Middle frontal gyrus (tissue), 1 donor: ENCODE measurements at regions not wholly inside any gene's neighbourhood (a gene's known extent, or its start where the extent isn't known, plus 50 kb on each side); places are given as distances from the start of the nearest gene placed in this dataset.

Source experiments
- DNase-seq: peaks from one replicate; pipeline ENCODE4 v3.0.0-alpha.2; 2015; ENCODE audit warnings: low spot score; ENCODE audit errors: extremely low spot score

GRCh38 chr12:27382924-27383323 is 50.3 kb downstream of the BMAL2 start:
- DNase-seq: no peak

- no peak for DNase-seq
Measured at GRCh38 chr12:27383429-27384260, 51.0 kb downstream of the BMAL2 start.

GRCh38 chr12:27384261-27384590 is 51.6 kb downstream of the BMAL2 start:
- no peak for DNase-seq

DNA sequence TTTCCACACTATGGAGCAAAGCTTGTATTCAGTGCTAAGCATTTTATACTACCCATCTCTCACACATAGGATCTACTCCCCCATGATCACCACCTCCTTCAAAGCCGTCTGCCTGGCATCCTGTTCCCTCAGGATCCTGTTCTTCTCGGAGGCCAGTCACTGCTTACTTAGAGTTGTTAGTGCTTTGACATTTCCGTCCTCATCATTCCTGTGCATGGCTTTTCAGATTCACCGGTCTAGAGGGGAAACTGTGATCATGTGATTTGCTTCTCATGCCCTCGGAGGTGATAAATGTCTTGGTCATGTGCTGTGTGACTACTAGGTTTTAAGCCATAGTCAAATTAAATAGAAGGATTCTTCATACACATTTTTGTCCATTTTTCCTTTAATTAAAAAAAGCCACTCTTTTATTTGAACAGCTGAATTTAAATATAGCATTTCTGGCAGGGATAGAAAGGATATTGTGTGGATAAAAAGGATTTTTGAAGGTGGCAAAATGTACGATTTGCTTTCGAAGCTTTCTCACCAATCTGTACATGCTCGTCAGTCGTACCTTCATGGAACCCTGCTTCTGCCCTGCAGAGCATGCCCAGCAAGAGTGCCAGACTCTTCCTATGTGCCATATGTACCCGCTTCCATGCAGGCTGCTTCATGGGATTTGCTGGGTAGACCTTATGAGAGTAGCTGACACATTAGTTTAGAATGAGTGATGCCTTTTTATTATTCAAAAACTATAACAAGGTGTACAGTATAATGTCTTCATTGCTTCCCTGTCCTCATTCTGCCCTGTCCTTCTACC is 53.3 kb downstream of the BMAL2 start:
- no peak for DNase-seq

DNA sequence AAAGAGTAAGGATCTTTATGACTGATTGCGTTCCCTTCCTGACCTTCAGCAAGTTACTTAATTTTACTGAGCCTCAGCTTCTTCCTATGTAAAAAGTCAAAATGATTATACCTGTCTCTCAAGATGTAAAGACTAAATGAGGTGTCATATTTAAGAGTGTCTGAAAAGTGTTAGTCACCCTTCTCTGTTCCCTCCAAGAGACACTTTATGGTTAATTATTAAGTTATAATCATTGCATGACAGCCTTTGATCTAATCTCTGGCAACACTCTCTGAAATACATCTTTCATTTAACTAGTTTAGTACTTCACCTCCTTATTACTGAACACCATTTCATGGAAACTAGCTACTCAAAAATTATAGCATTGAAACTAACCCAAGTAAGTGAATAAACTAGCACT is 54.8 kb downstream of the BMAL2 start:
- DNase-seq: no peak

DNA sequence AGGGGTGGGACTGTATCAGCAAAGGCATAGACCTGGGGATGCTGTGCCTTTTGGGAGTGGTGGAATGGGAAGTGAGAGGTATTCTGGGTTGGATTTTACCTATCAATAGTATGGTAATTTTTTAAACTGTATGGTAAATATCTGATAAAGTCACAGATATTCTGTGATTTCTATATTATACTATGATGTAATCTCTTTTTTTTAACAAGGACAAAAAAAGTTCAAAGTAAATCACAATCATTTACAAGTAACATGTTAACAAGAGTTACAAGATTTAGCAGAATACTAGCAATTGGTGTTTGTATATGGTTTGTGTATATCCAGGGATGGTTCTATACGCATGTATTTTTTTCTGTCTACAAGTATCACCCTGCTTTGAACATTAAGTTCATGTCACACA is 56.0 kb downstream of the BMAL2 start:
- no peak for DNase-seq

GRCh38 chr12:27394676-27395075 is 51.9 kb upstream of the SMCO2 start:
- no peak for DNase-seq

DNA sequence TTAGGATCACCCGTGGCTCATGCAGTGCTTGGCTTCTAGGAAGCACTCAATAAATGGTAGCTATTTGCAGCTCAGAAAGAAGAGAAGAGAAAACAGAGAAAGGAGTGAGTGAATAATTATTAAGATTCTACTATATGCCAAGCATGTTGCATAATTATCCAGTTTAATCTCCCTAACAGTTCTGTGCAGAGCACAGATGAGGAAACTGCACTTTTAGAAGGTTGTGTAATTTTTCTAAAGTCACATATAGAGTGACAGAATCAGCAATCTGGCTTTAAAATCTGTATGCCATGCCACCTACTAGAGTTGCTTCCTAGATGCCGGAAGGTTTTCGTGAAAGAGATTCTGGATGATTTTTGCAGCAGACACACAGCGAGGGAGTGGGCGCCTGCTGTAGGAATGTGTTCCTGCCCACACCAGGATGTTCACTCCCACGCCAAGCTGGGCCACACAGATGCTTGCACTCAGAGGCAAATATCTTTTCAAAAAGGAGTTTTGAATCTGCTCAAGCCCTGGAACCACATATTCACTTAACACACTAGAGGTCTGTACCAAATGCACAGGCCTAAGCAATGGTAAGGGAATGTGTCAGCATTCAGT is 50.2 kb upstream of the SMCO2 start:
- DNase-seq: peak; percentile 11
